ENCODE measurements at regions not wholly inside any gene's neighbourhood (a gene's known extent, or its start where the extent isn't known, plus 50 kb on each side); places are given as distances from the start of the nearest gene placed in this dataset.

DNA sequence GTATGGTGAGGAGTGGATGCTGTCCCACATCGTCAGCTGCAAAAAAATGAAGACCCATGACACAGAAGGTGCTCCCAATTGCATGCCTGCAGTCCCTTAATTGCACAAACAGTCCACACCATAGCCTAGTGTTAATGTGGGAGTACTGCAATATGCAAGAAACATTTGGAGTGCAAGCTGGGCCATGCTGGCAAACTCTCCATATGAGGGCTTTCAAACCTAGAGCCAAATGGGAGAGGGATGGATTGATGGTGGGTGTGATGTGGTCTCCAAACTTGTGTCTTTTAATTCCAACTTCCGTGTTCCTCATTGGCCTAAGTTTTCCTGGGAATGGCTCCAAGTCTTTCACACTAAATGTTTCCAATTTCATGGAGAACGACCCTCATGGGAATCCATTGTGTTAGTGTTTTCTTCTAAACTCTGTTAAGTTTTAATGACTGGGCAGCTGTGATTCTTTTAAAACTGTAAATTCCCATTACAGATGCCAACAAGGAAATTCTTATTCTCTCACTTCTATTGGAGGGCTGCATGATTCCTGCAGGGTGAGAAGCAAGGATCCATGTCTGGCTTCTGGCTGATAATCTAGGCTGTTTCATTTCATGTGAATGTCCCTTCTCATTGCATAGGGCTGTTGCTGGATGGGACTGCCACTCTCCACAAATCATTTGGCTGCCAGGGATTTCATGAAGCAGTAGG, 745.3 kb upstream of the TSPY4 start:
- TF ChIP-seq, protein P1, sequence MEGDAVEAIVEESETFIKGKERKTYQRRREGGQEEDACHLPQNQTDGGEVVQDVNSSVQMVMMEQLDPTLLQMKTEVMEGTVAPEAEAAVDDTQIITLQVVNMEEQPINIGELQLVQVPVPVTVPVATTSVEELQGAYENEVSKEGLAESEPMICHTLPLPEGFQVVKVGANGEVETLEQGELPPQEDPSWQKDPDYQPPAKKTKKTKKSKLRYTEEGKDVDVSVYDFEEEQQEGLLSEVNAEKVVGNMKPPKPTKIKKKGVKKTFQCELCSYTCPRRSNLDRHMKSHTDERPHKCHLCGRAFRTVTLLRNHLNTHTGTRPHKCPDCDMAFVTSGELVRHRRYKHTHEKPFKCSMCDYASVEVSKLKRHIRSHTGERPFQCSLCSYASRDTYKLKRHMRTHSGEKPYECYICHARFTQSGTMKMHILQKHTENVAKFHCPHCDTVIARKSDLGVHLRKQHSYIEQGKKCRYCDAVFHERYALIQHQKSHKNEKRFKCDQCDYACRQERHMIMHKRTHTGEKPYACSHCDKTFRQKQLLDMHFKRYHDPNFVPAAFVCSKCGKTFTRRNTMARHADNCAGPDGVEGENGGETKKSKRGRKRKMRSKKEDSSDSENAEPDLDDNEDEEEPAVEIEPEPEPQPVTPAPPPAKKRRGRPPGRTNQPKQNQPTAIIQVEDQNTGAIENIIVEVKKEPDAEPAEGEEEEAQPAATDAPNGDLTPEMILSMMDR (IDR thresholded peaks at IDR 0.05) = no peak
- TF ChIP-seq POLR2A (IDR thresholded peaks at IDR 0.05) = no peak

Measured in Peyer's patch (tissue), 4 donors.